KMS-11 (cell line): ENCODE measurements at regions not wholly inside any gene's neighbourhood (a gene's known extent, or its start where the extent isn't known, plus 50 kb on each side); places are given as distances from the start of the nearest gene placed in this dataset.
"Not testable (repeated sequence)": the region's sequence is repeated elsewhere in the genome, so short reads cannot be mapped to it uniquely, and the experiment has no call there.

Source experiments
- H2AFZ ChIP-seq: fragments of 200-600 bp; sonication (generic); 2 replicates; pipeline ENCODE4 v1.6.1; 2016; ENCODE audit warnings: antibody characterized with exemption, mixed run types, low read depth
- H3K27ac ChIP-seq: fragments of 200-600 bp; sonication (generic); 2 replicates; pipeline ENCODE4 v1.6.1; 2016; ENCODE audit warnings: mild to moderate bottlenecking, mixed run types
- H3K27me3 ChIP-seq: fragments of 200-600 bp; sonication (generic); 2 replicates; pipeline ENCODE4 v1.6.1; 2017; ENCODE audit warnings: mild to moderate bottlenecking, low read depth, mixed run types, moderate library complexity; ENCODE audit not compliant: insufficient read depth
- H3K36me3 ChIP-seq: fragments of 200-600 bp; sonication (generic); 2 replicates; pipeline ENCODE4 v1.6.1; 2017; ENCODE audit warnings: mild to moderate bottlenecking, mixed run types; ENCODE audit not compliant: insufficient read depth
- H3K4me1 ChIP-seq: fragments of 200-600 bp; sonication (generic); 2 replicates; pipeline ENCODE4 v1.6.1; 2016; ENCODE audit warnings: mild to moderate bottlenecking, low read depth, mixed run types; ENCODE audit not compliant: poor library complexity, severe bottlenecking
- H3K4me2 ChIP-seq: fragments of 200-600 bp; sonication (generic); 2 replicates; pipeline ENCODE4 v1.7.0; 2016; ENCODE audit warnings: mild to moderate bottlenecking, mixed run types
- H3K4me3 ChIP-seq: fragments of 200-600 bp; sonication (generic); IDR thresholded peaks from 2 replicates; pipeline ENCODE4 v1.6.1; 2017; ENCODE audit warnings: low read depth, low read length, mixed read lengths; ENCODE audit not compliant: insufficient read depth
- H3K79me2 ChIP-seq: fragments of 200-600 bp; sonication (generic); 2 replicates; pipeline ENCODE4 v1.6.1; 2016; ENCODE audit warnings: low read depth, mixed run types; ENCODE audit not compliant: insufficient read depth
- H3K9ac ChIP-seq: fragments of 200-600 bp; sonication (generic); 2 replicates; pipeline ENCODE4 v1.6.1; 2016; ENCODE audit warnings: mild to moderate bottlenecking, mixed run types
- H4K20me1 ChIP-seq: fragments of 200-600 bp; sonication (generic); 2 replicates; pipeline ENCODE4 v1.6.1; 2016; ENCODE audit warnings: mild to moderate bottlenecking, mixed run types; ENCODE audit not compliant: insufficient read depth
- CTCF ChIP-seq: fragments of 200-600 bp; sonication (generic); conservative IDR thresholded peaks from 2 replicates; pipeline ENCODE4 v1.6.1; 2017; ENCODE audit warnings: low read depth, mild to moderate bottlenecking, antibody characterized with exemption, low read length, moderate library complexity, mixed read lengths

- not testable (repeated sequence) for H3K4me2 ChIP-seq, H3K4me3 ChIP-seq, H3K36me3 ChIP-seq, H3K27ac ChIP-seq, H3K9ac ChIP-seq, H4K20me1 ChIP-seq, H3K79me2 ChIP-seq, H3K27me3 ChIP-seq, H2AFZ ChIP-seq, H3K4me1 ChIP-seq
Measured at GRCh38 chr15:31719396-31720022, 310.8 kb upstream of the CHRNA7 start.

GRCh38 chr15:31723019-31723418, 307.3 kb upstream of the CHRNA7 start:
- not testable (repeated sequence) for H3K4me1 ChIP-seq, H3K9ac ChIP-seq, H3K27ac ChIP-seq, H3K36me3 ChIP-seq, H3K4me2 ChIP-seq, H3K4me3 ChIP-seq, H3K27me3 ChIP-seq, H3K79me2 ChIP-seq, H2AFZ ChIP-seq, H4K20me1 ChIP-seq

GRCh38 chr15:31724903-31725302, 305.4 kb upstream of the CHRNA7 start:
- not testable (repeated sequence) for H3K4me1 ChIP-seq, H3K27ac ChIP-seq, H3K9ac ChIP-seq, H3K4me3 ChIP-seq, H3K36me3 ChIP-seq, H3K27me3 ChIP-seq, H3K4me2 ChIP-seq, H3K79me2 ChIP-seq, H2AFZ ChIP-seq, H4K20me1 ChIP-seq

GRCh38 chr15:31725619-31726018, 304.7 kb upstream of the CHRNA7 start:
- H3K27ac ChIP-seq, H3K27me3 ChIP-seq, H2AFZ ChIP-seq, H4K20me1 ChIP-seq, H3K4me1 ChIP-seq, H3K9ac ChIP-seq, H3K36me3 ChIP-seq, H3K79me2 ChIP-seq, H3K4me3 ChIP-seq, H3K4me2 ChIP-seq: not testable (repeated sequence)

GRCh38 chr15:31727612-31728011, 302.7 kb upstream of the CHRNA7 start:
- no peak overlapping the region for H3K9ac ChIP-seq
- H3K4me3 ChIP-seq: no peak overlapping the region
- H3K27me3 ChIP-seq: no peaks in the 10 kb centered on the region
- H3K4me1 ChIP-seq: no peaks in the 10 kb centered on the region
- H3K4me2 ChIP-seq: no peak overlapping the region
- no peaks in the 10 kb centered on the region for H3K36me3 ChIP-seq
- no peaks in the 10 kb centered on the region for H4K20me1 ChIP-seq
- no peak overlapping the region for H3K27ac ChIP-seq
- no peak for TF ChIP-seq CTCF
- H2AFZ ChIP-seq: no peak overlapping the region
- H3K79me2 ChIP-seq: no peaks in the 10 kb centered on the region

- Histone ChIP-seq H3K9ac (no peak overlapping the region), H3K27ac (no peak overlapping the region), H3K27me3 (no peaks in the 10 kb centered on the region), H3K4me2 (no peak overlapping the region), H3K79me2 (no peaks in the 10 kb centered on the region), H2AFZ (no peak overlapping the region), H3K4me3 (no peak overlapping the region), H3K4me1 (no peaks in the 10 kb centered on the region), H4K20me1 (no peaks in the 10 kb centered on the region), H3K36me3 (no peaks in the 10 kb centered on the region)
- TF ChIP-seq CTCF: no peak
Measured at GRCh38 chr15:31732726-31733125, 297.6 kb upstream of the CHRNA7 start.
